AG10803 (cell line): ENCODE measurements at regions not wholly inside any gene's neighbourhood (a gene's known extent, or its start where the extent isn't known, plus 50 kb on each side); places are given as distances from the start of the nearest gene placed in this dataset.
"Not testable (repeated sequence)": the region's sequence is repeated elsewhere in the genome, so short reads cannot be mapped to it uniquely, and the experiment has no call there.

Source experiments
- DNase-seq: peaks from one replicate; pipeline ENCODE4 v3.0.0; 2010; ENCODE audit warnings: low read depth
- H3K4me3 ChIP-seq: 2 replicates; pipeline ENCODE4 v1.5.1; 2011; ENCODE audit warnings: mild to moderate bottlenecking, low read length, control low read depth
- TF ChIP-seq, protein P1 (sequence below): conservative IDR thresholded peaks from 2 replicates; pipeline ENCODE4 v1.5.1; 2011; ENCODE audit warnings: mild to moderate bottlenecking, low read length, control low read depth, inconsistent platforms

DNA sequence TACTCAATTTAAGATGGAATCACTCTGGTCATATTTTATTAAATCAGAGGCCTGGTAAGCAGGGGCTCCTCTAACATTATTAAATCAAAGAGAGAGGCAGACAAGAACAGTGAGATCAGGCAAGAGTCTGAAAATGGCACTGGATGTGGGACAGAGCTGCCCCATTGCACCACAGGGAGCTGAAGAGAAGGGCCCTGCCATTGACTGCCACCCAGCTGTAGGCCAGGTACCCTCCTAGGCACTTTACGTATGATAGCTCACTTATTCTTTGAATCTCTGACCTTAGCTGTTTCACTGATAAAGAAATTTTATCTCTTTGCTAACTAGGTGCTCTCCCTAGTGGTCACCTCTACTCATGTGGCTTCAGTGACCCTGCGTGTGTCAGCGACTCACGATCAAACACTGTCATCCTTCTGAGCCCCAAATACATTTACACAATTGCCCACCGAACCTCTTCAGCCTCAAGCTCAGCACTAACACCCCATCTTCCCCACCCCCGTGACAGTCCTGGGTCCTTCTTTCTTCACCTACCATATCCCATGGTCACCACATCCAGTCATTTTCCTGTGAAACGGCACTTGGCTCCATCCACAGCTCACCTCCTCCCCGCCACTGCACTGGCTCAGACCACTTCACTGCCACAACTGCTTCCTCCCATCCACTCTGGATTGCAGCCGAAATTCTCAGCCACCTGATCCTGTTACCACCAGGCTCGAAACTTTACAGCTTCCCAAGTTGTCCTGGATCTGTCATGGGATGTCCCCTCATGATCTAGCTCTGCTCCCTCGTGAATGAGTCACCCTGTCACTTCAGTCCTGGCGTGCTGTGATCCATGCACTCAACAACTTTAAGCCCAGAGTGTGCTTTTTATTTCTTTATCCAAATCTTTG, 97.3 kb upstream of the SYT6 start:
- TF ChIP-seq, protein P1, sequence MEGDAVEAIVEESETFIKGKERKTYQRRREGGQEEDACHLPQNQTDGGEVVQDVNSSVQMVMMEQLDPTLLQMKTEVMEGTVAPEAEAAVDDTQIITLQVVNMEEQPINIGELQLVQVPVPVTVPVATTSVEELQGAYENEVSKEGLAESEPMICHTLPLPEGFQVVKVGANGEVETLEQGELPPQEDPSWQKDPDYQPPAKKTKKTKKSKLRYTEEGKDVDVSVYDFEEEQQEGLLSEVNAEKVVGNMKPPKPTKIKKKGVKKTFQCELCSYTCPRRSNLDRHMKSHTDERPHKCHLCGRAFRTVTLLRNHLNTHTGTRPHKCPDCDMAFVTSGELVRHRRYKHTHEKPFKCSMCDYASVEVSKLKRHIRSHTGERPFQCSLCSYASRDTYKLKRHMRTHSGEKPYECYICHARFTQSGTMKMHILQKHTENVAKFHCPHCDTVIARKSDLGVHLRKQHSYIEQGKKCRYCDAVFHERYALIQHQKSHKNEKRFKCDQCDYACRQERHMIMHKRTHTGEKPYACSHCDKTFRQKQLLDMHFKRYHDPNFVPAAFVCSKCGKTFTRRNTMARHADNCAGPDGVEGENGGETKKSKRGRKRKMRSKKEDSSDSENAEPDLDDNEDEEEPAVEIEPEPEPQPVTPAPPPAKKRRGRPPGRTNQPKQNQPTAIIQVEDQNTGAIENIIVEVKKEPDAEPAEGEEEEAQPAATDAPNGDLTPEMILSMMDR: no peak
- H3K4me3 ChIP-seq: no peak overlapping the region
- DNase-seq: no peak

DNA sequence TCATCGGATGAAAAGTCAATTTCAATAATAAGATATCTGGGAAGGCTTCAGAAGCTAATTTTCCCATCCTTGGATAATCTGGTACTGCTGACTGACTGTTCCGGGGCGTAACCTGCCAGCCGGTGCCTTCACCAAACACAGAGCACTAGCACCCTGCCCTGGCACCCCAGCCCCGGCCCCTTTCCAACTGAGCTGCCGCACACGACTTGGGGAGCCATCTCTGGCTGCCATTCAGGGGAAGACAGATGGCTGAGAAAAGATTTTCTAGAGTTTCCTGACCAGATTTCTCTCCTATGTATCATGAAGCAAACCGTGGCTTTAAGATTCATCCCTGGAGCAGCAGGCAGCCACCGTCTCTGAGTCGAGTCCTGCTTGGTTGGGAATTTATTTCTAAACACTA, 96.0 kb upstream of the SYT6 start:
- no peak overlapping the region for H3K4me3 ChIP-seq
- DNase-seq: no peak
- TF ChIP-seq, protein P1: no peak

DNA sequence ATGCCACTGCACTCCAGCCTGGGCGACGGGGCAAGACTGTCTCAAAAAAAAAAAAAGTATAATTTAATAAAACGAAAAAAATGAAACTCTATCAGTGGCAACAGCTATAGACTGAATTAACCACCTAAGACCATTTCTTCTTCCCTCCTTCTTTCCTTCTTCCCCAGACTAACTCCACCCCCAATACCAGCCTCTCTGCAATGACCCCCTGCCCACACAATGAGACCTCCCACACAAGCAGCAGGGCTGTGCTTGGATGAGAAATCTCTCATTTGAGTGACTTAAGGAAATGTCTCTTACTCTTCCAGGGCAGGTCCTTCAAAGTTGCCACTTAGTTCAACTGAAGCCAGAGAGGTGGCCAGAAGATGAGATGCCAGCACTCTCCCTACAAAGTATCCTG, 94.5 kb upstream of the SYT6 start:
- TF ChIP-seq, protein P1: no peak
- no peak overlapping the region for H3K4me3 ChIP-seq
- no peak for DNase-seq

DNA sequence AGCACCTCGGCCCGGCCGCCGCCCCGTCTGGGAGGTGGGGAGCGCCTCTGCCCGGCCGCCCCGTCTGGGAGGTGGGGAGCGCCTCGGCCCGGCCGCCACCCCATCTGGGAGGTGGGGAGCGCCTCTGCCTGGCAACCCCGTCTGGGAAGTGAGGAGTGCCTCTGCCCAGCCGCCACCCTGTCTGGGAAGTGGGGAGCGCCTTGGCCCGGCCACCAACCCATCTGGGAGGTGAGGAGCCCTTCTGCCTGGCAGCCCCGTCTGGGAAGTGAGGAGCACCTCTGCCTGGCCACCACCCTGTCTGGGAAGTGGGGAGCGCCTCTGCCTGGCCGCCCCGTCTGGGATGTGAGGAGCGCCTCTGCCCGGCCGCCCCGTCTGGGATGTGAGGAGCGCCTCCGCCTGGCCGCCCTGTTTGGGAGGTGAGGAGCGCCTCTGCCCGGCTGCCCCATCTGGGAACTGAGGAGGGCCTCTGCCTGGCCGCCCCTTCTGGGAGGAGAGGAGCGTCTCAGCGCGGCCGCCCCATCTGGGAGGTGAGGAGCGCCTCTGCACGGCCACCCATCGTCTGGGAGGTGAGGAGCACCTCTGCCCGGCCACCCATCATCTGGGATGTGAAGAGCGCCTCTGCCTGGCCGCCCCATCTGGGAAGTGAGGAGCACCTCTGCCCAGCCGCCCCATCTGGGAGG, 89.0 kb upstream of the SYT6 start:
- DNase-seq, H3K4me3 ChIP-seq: not testable (repeated sequence)

DNA sequence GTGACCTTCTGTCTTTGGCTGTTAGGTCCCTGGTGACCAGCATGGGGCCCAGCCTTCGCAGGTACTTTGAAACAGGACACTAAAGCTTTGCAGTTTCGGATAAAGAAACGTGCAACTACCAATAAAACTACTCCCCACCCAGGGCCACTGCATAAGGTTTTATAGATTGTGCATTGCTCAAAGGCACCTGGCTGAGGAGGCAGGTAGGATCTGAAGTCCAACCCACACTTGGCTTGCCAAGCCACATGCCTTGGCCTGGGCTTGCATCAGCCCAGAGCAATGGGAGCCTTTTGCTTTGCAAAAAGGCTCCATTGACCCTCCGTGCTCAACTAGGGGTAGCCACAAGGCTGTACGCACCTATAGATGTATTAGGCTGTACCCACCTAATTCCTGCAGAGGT, 84.4 kb upstream of the SYT6 start:
- H3K4me3 ChIP-seq: no peak overlapping the region
- TF ChIP-seq, protein P1: no peak
- no peak for DNase-seq

DNA sequence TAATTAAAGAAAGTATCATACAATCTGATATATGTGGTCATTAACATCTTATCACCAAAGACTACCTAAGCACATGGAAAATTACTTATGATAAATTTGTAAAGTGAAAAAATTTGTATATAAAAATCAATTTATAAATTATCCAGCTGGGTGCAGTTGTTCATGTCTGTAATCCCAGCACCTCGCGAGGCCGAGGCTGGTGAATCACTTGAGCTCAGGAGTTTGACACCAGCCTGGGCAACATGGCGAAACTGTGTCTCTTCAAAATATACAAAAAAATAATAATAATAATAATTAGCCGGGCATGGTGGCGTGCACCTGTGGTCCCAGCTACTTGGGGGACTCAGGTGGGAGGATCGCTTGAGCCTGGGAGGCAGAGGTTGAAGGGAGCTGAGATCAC, 82.8 kb upstream of the SYT6 start:
- no peak overlapping the region for H3K4me3 ChIP-seq
- TF ChIP-seq, protein P1: no peak
- no peak for DNase-seq

DNA sequence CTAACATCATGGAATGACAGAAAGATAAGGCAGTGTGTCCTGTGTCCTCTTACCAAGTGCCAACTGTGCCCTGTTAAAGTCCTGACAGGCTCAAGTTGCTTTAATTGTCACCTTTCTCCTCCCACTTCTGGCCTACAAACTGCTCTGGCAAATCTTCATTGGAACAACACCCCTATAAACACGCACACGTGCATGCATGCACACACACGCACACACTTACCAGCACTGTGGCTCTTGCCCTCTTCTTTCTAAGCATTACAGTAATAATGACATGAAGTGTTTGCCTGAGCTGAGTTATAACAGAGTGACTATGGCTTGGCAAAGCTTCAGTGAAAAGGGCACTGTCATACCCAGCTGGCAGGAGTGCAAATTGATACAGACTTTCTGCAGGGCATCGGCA, 82.3 kb upstream of the SYT6 start:
- DNase-seq: no peak
- H3K4me3 ChIP-seq: no peak overlapping the region
- TF ChIP-seq, protein P1: no peak
